GOT3 (cell line): ENCODE measurements at regions not wholly inside any gene's neighbourhood (a gene's known extent, or its start where the extent isn't known, plus 50 kb on each side); places are given as distances from the start of the nearest gene placed in this dataset.

Experiments
- DNase-seq: peaks from one replicate; lab custom pipeline; 2025; ENCODE audit warnings: mixed read lengths; lab: John Stamatoyannopoulos, UW

DNA sequence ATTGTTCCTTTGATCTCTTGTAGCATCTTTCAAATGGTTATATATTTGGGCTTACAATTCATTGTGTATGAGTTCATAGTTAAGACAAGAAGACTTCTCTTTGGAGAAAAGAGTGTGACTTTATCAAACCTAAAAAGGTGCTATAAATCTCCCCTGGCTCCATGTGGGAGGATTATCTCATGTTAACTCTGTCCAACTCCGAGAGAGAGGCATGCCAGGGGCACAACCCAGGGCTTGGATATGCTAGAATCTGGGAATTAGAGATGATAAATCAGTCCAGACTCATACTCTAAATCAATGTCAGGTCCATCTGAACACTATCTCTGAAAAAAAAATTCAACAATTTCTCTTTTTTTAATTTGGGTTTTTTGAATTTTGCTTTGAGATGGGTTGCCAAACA, 462.8 kb downstream of the TUSC7 start:
- DNase-seq, result no peak

DNA sequence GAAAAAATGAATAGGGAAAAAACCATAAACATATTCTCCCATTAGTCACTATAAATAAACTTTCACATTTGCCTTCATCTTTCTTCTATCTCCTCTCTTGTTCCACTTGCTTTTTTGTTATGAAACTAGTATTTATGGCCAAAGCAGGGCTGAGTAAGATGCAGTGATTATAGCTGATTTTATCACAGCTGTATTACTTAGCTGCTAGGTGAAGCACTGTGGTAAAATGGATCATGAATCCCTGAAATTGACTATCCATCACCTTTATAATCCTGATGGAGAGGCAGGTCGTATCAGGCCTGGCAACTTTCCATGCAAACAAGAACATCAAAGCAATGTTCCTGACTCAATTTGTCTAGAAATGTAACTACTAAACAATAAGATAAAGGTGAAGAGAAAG, 471.6 kb downstream of the TUSC7 start:
- DNase-seq, result no peak

DNA sequence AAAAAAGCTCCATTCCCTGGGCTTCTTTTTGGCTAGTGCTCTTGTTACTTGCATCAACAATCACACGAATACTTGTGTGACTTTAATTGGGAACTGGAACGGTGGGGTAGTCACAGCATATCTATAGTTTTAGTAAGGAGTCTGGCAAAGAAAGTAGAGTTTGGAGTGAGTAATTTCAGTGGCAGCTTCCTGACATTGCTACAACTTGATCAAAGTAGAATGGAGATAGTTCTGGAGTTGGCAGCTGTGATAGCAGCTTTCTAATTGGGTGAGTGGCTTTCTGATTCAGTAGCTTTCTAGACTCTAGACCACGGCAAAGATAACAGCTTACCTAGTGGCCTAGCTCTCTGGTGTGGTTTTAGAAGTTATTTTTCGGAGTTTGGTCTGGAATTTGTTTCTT, 475.0 kb downstream of the TUSC7 start:
- DNase-seq, result no peak

DNA sequence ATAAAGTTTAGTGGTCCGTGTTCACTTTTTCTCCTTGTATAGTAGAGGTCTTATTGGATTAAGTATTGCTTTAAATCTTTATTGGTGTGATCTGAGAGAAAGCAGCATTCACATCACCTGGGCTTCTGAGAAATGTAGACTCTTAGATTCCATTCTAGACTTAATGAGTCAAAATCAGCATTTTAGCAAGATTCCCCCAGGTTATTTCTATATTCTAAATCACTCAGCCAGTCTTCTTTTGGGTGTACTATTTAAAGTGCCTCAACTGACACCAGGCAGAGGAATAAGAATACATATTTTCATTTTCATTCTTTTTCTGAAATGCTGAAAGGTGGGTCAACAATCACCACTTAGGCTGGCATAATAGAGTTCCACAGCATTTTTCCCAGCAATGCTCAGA, 481.7 kb downstream of the TUSC7 start:
- DNase-seq, result no peak

DNA sequence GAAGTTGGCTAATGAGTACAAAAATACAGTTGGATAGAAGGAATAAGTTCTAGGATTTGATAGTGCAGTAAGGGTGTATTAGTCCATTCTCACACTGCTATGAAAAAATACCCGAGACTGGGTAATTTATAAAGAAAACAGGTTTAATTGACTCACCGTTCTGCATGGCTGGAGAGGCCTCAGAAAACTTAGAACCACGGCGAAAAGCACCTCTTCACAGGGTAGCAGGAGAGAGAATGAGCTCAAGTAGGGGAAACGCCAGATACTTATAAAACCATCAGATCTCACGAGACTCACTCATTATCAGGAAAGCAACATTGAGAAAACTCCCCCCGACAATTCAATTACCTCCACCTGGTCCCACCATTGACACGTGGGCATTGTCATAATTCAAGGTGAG, 483.3 kb downstream of the TUSC7 start:
- DNase-seq, result no peak

DNA sequence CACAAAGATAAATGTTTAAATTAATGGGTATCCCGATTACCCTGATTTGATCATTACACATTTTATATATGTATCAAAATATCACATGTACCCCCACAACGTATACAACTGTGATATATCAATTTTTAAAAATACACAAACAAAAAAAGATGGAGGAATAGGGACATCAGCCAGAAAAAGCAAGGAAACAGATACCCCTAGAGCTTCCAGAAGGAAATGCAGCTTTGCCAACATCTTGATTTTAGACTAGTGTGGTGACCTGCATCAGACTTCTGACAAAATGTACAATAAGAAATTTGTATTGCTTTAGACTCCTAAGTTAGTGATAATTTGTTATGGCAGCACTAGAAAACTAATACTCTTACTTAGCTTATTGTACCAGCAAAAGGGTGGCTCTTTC, 483.8 kb downstream of the TUSC7 start:
- no peak for DNase-seq

DNA sequence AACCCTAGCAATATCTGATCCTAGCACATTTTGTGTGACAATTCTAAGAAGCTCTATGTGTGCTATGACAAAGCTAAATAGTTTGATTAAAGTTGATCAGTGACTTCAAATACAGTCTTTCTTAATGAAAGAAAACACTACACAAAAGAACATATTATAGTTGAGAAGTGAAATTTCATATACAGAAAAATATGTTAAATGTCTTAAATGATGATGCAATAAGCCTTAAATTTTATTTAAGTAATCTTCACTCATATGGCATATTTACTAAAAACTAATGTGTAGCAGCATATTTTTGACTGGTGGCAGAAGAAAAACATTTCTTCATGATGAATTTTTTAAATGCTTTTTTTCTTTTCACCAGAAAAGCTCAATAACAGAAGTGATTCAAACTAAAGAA, 485.5 kb downstream of the TUSC7 start:
- DNase-seq, result no peak

DNA sequence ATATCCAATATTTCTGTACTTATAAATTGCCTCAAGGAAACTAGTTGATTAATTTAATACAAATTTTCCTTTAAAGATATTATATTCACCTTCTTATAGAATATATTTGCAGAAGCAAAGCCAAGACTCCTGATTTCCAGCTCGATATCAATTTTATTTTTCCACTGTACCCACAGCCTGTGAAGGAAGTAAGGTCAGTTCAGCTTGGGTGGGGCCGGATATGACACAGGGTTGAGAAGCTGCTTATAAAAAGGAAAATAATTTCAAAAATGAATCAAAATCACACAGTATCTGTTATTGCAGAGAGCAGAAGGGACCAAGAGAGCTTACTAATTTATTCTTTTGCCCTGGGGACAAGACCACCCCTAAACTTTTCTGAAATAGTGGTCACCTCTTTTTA, 491.4 kb downstream of the TUSC7 start:
- no peak for DNase-seq

DNA sequence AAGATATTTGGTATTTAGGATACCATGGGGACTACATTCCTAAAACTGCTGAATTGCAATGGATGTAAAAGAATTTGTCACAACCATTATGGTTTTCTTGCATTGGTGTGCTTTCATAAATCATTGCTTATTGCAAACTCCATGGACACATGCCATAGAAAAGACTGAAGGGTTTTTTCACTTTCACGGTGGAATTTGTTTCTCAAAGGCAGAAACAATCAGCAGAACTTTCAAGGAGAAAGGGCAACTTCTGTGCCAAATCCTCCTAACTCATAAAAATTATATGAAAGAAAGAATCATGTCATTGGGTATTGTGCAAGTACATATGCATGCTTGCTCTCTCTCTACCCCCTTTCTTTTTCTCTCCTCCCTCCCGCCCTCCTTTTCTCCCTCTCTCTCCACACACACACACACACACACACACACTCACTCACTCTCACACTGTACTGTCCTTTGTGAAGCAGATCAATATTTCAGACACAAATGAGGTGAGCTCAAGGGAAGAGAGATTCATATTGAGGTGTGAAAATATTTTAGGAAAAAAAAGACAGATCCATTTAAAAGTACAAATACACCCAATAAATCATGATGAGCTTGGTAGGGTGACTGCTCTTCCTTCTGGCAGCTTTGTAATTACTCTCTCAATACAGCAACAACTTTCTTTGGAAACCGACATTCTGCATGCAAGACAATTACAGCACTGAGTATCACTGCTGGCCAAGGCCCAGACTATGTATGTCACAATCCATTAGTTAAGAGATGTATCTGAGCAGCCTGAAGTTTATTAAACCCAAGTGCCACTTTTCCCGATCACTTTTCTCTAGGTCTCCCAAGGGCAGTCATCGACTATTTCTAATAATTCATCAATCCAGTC, 492.6 kb downstream of the TUSC7 start:
- DNase-seq, result no peak

DNA sequence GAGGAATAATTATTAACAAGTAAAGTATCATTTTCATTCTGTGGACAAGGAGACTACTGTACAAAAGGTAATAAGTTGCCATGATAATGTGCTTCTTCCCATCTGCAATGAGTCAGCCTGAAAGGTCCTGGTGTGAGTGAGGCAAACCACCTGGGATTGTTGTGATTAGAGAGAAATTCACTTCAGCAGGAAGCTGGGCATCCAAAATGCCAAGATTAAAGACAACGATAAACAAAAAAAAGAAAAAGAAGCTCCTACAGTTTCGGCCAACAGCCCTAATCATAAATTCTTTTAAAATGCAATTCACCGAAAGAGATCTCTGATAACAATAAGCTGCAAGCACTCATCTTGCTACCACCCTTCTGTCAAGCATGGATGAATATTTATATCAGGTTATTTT, 507.8 kb downstream of the TUSC7 start:
- DNase-seq, result no peak

DNA sequence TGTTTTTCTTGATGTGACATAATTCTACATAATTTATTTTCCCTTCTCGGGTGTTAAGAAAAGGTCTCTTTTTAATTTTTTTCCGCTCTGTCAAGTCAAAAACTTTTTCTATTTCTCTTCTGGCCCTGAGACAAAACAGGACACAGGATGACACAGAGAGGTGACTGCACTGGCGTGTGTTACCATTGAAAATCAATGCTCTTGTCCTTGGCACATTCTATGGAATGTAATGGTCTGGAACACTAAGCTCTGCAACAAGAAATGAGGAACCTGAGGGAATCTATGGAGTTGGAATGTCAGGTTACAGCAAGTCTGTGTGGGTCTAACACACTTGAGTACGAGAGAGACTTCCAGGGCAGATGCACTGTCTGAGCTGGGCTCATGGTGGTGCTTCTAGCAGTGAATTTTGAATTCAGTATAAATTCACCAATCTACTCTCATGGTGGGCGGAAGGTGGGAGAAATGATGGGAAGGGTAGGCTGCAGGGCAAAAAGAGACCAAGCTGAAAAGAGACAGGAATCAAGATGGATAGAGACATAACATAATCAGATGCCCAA, 508.3 kb downstream of the TUSC7 start:
- no peak for DNase-seq

DNA sequence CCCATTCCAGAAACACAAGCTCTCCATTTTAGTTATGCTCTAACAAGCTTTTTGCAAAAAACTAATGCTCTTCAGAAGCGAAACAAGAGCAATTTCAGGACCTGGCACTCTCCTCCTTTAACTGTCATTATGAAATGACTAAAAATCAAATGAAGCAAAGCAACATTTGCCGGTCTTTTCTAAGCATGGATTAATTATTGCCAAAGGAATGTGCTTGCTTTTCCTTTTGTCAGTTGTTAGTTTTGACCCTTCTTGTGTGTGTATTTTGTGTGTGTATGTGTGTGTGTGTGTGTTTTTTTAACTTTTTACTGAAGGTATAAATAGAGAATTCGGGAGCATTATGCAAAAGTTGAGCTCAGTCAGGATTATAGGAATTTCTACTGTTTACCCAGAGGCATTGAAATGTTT, 509.1 kb downstream of the TUSC7 start:
- no peak for DNase-seq

DNA sequence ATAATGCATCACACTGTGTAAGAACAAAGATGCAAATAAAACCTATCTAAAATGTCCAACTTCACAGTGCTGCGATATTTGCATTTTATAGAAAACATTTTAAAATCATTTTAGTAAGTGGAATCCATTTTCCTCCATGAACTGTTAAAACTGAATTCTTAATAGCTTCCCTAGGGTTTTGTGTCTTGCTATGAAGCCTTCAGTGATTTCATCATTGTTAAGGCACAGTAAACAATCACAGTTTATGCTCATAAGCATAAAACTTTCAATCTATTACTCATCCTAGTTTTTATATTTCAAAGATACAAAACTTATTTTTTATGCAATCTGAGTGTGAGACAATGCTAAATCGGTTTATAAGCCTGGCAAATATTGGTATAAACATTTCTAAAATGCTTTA, 509.7 kb downstream of the TUSC7 start:
- no peak for DNase-seq

DNA sequence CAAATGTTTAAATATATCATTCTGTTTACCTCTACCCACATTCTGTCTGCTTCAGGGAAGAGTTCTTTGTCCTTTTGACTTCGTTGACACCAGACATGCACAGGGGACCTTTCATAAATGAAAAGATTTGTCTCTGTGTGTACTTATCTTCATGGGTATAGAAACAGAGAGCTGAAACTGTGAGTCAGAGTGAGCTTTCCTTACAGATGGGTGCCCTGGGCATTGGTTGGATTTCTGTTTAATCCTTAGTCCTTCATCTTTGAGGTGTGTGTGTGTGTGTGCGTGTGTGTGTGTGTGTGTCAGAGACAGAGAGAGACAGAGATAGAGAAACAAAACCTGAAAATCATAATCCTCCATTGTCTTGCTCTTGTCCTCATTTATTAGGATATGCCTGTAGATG, 517.4 kb downstream of the TUSC7 start:
- DNase-seq, result no peak

DNA sequence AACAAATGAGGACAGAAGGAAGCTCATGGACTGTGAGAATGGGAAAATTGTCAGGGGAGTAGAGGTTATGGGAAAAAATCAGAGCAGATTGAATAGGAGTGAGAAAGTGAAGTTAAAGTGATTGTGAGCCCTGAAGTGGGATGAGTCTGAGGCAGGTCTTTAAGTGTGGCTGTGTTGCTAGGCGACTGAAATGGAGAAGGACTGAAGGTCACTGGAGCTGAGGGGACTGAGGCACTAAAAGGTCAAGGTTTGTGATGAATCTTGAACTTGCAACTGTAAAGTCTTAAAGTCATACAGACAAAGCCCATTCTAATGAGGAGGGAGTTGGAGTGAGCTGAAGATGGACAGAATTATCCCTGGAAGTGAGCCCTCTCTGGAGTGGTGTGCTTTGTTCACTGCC, 518.9 kb downstream of the TUSC7 start:
- DNase-seq, result no peak

DNA sequence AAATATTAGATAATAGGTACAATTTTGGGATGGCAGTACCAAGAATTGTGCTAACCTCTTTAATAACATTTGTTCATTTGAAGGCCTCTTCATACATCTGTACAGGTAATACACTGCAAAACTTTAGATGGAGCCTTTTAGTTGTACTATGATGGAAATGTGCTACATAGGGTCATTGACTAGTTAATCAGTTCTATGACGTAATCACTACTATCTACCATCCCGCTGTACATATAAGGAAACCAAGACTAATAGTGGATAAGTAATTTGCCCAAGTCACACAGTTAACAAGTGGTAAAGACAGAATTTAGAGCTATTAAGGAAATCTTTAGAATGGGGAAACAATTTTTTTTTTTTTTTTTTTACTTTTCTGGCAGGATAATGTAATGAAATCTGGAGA, 521.3 kb downstream of the TUSC7 start:
- no peak for DNase-seq

DNA sequence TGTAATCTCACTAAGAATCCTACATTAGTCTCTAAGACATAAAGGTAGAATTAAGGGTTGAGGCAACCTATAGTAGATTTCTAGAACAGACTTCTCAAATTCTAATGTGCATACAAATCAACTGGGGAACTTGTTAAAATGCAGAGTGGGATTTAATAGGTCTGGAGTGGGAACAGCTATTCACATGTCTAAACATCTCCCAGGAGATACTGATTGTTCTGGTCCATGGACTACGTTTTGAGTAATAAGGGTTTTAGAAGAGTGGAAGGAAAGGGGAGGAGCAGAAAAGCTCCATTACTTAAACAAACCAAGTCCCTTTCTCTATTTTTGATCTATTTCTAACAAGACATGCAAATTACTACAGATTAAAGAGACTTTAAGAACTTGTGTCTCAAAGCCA, 524.8 kb downstream of the TUSC7 start:
- DNase-seq, result no peak

DNA sequence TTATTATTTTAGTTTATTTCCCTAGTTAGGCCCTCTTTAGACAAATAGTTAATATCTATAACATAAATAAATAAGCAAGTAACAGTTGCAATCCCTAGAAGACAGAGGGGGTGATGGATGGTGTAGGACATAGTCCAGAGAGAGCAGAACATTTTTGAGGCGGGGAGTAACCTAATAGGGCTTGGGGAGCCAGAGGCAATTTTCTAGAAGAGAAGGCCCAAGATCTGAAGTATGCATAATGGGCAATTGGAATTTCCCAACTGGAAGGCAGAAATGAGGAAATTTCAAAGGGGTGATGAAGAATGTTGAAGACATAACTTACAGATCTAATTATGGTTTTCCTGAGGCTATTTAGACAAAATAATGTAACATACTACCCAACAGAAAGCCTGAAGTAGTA, 525.7 kb downstream of the TUSC7 start:
- no peak for DNase-seq

DNA sequence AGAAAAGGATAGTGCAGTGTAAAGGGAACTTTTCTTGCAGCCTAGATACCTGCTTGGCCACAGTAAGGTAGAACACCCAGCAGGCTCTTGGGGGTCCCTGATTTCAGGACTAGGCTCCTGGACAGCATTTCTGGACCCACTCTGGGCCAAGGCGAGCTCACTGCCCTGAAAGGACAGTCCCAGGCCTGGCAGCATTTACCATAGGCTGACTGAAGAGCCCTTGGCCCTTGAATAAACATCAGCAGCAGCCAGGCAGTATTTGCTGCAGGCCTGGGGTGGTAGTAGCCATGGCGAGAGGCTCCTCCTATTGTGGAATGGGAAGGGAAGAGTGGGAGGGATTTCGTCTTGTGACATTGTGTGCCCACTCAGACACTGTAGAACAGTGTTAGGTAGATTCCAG, 529.2 kb downstream of the TUSC7 start:
- DNase-seq, result no peak

DNA sequence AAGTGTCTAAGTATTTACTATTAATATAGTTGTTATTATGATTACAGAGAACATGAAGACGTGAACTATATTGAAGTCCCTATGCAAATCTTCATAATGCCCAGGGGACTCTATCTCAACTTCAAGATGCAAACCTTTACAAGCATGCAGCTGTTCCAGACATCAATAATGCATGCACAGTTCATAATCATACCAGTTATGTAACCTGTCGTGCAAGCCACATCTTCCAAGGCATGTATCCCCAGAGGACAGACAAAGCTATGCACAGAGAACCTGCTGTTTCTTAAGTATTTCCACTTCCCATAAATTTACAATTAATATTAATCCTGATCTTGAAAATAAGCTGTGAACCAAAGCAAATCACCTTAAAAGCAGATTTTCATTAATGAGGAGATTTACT, 534.1 kb downstream of the TUSC7 start:
- no peak for DNase-seq

DNA sequence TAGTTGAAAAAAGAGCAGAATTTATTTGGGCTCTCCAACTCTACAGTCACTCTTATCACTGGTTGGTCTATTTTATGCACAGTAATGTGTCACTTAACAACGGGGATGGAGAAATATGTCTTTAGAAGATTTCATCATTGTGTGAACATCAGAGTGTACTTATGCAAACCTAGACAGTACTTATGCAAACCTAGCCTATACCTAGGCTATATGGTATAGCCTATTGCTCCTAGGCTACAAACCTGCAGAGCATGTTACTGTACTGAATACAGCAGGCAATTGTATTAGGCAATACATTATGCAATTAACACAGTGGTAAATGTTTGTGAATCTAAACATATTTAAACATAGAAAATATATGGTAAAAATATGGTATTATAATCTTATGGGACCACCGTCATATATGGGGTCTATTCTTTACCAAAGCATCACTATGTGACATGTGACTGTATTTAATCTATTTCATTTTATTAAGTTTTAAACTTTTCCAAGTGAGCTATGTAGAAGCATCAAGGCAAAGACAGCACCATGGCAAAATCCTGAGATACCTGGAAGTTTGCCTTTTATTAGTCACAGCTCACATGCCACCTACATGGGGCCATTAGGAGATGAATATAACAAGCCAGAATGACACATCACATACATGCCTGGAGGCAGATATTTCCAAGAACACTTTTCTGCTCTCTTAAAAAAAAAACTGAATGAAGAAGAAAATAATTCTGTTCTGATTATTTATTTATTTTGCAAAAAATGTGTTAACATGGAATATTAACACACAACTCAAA, 537.4 kb downstream of the TUSC7 start:
- no peak for DNase-seq

DNA sequence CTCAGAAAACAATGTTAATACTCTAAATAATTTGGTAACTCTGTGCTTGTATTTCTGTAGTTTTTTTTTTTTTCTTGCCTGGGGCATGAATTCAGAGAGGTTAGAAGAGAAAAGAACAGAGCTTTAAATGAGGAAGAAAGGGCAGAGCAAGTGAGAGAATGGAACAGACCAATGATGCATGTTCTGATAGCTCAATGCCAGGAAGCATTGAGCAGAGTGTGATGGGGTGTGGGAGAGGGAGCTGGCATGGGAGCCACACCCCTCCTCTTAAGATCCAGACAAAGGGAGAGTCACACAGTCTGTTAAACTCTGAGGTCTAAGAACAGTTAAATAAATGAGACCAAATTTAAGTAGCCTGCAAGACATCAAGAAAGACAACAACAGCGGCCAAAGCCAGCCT, 538.6 kb downstream of the TUSC7 start:
- DNase-seq, result no peak

DNA sequence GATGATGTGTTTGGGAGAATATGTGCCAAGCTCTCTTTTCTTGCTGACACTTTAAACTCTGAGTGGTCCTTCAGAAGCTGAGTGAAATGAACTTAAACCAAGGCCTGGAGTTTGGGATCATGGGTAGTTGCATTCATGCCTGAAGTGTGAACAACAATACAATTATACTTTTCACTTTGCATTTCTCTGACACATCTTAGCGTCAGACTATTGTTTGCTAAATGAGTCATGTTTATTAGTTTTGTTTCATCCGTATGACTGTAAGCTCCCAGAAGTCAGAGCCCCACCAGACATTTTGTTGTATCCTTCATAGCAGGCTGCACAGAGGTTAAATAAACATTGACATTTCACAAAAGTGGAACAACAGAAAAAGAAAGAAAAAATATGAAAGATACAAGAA, 542.6 kb downstream of the TUSC7 start:
- no peak for DNase-seq
